Smooth muscle cell (in vitro differentiated cells): ENCODE measurements at regions not wholly inside any gene's neighbourhood (a gene's known extent, or its start where the extent isn't known, plus 50 kb on each side); places are given as distances from the start of the nearest gene placed in this dataset.

Experiments
- DNase-seq: peaks from one replicate; lab custom pipeline; 2025; ENCODE audit not compliant: unreplicated experiment; lab: John Stamatoyannopoulos, UW
- H2AFZ ChIP-seq: fragments of 200-600 bp; sonication (generic); 2 replicates; pipeline ENCODE4 v1.6.0; 2016; ENCODE audit warnings: antibody characterized with exemption, low read depth, mild to moderate bottlenecking
- H3F3A ChIP-seq: fragments of 200-600 bp; sonication (generic); 2 replicates; pipeline ENCODE4 v1.6.0; 2017; ENCODE audit warnings: antibody characterized with exemption, low read depth
- H3K27ac ChIP-seq: fragments of 200-600 bp; sonication (generic); 2 replicates; pipeline ENCODE4 v1.5.1; 2016; ENCODE audit warnings: low read depth, mild to moderate bottlenecking
- H3K27me3 ChIP-seq: fragments of 200-600 bp; sonication (generic); 2 replicates; pipeline ENCODE4 v1.6.1; 2016; ENCODE audit warnings: low read depth, mild to moderate bottlenecking
- H3K36me3 ChIP-seq: fragments of 200-600 bp; sonication (generic); 2 replicates; pipeline ENCODE4 v1.5.1; 2016; ENCODE audit warnings: low read depth
- H3K4me1 ChIP-seq: fragments of 200-600 bp; sonication (generic); 2 replicates; pipeline ENCODE4 v1.5.1; 2016; ENCODE audit warnings: low read depth
- H3K4me2 ChIP-seq: fragments of 200-600 bp; sonication (generic); 2 replicates; pipeline ENCODE4 v1.6.0; 2016; ENCODE audit warnings: mild to moderate bottlenecking
- H3K4me3 ChIP-seq: fragments of 200-600 bp; sonication (generic); 2 replicates; pipeline ENCODE4 v1.5.1; 2016; ENCODE audit warnings: mild to moderate bottlenecking
- H3K79me2 ChIP-seq: fragments of 200-600 bp; sonication (generic); 2 replicates; pipeline ENCODE4 v1.6.0; 2016; ENCODE audit warnings: low read depth, mild to moderate bottlenecking
- H3K9ac ChIP-seq: fragments of 200-600 bp; sonication (generic); 2 replicates; pipeline ENCODE4 v1.6.0; 2016; ENCODE audit warnings: low read depth
- H3K9me3 ChIP-seq: fragments of 200-600 bp; sonication (generic); replicated peaks from 2 replicates; pipeline ENCODE4 v1.5.1; 2016; ENCODE audit warnings: low read depth
- H4K20me1 ChIP-seq: fragments of 200-600 bp; sonication (generic); 2 replicates; pipeline ENCODE4 v1.6.0; 2016; ENCODE audit warnings: low read depth
- CTCF ChIP-seq: fragments of 200-600 bp; sonication (generic); IDR thresholded peaks from 2 replicates; pipeline ENCODE4 v1.5.1; 2017; ENCODE audit warnings: borderline replicate concordance, mild to moderate bottlenecking, antibody characterized with exemption; ENCODE audit not compliant: insufficient read depth, poor library complexity, severe bottlenecking
- WGBS: methylation state at CpG from one replicate; pipeline ENCODE4 v1.1.7; 2016; ENCODE audit warnings: low lambda C conversion rate; 5-methylcytosine and 5-hydroxymethylcytosine counted together

- TF ChIP-seq CTCF: no peak
- Histone ChIP-seq H3K4me1 (no peaks in the 10 kb centered on the region), H3K9ac (no peak overlapping the region), H3F3A (no peaks in the 10 kb centered on the region), H3K9me3 (no peaks in the 10 kb centered on the region), H4K20me1 (no peaks in the 10 kb centered on the region), H3K4me2 (no peak overlapping the region), H3K27ac (no peak overlapping the region), H3K4me3 (no peak overlapping the region), H3K79me2 (no peaks in the 10 kb centered on the region), H3K27me3 (no peaks in the 10 kb centered on the region), H2AFZ (no peak overlapping the region), H3K36me3 (no peaks in the 10 kb centered on the region)
- WGBS: 95% methylated on average over 3 of the region's 3 CpGs
- DNase-seq: no peak
Observed at GRCh38 chr1:208977638-208978256, 605.8 kb upstream of the CAMK1G start.

GRCh38 chr1:208979776-208980175 lies 603.7 kb upstream of the CAMK1G start:
- DNase-seq: no peak
- Histone ChIP-seq H3K9me3 (no peaks in the 10 kb centered on the region), H3K4me1 (no peaks in the 10 kb centered on the region), H3K27me3 (no peaks in the 10 kb centered on the region), H4K20me1 (no peaks in the 10 kb centered on the region), H3K9ac (no peak overlapping the region), H2AFZ (no peak overlapping the region), H3K4me3 (no peak overlapping the region), H3K4me2 (no peak overlapping the region), H3F3A (no peaks in the 10 kb centered on the region), H3K36me3 (no peaks in the 10 kb centered on the region), H3K79me2 (no peaks in the 10 kb centered on the region), H3K27ac (no peak overlapping the region)
- TF ChIP-seq CTCF: no peak
- WGBS: 75% methylated on average over 1 of the region's 1 CpG

GRCh38 chr1:208980605-208981004 lies 602.9 kb upstream of the CAMK1G start:
- no peaks in the 10 kb centered on the region for H4K20me1 ChIP-seq
- WGBS: 94% methylated on average over 1 of the region's 1 CpG
- no peaks in the 10 kb centered on the region for H3K27me3 ChIP-seq
- no peaks in the 10 kb centered on the region for H3K36me3 ChIP-seq
- H3K79me2 ChIP-seq: no peaks in the 10 kb centered on the region
- no peak overlapping the region for H2AFZ ChIP-seq
- H3K4me1 ChIP-seq: no peaks in the 10 kb centered on the region
- H3K4me2 ChIP-seq: no peak overlapping the region
- no peak overlapping the region for H3K4me3 ChIP-seq
- DNase-seq: no peak
- TF ChIP-seq CTCF: no peak
- no peaks in the 10 kb centered on the region for H3F3A ChIP-seq
- no peak overlapping the region for H3K9ac ChIP-seq
- H3K9me3 ChIP-seq: no peaks in the 10 kb centered on the region
- no peak overlapping the region for H3K27ac ChIP-seq

GRCh38 chr1:208985231-208985630 lies 598.3 kb upstream of the CAMK1G start:
- DNase-seq: no peak
- no peaks in the 10 kb centered on the region for H3K9me3 ChIP-seq
- no peaks in the 10 kb centered on the region for H3K4me1 ChIP-seq
- H3F3A ChIP-seq: no peaks in the 10 kb centered on the region
- H3K27ac ChIP-seq: no peak overlapping the region
- no peak overlapping the region for H3K4me2 ChIP-seq
- no peaks in the 10 kb centered on the region for H3K36me3 ChIP-seq
- H3K4me3 ChIP-seq: no peak overlapping the region
- H4K20me1 ChIP-seq: no peaks in the 10 kb centered on the region
- H3K9ac ChIP-seq: no peak overlapping the region
- H2AFZ ChIP-seq: no peak overlapping the region
- 88% methylated on average over 1 of the region's 1 CpG for WGBS
- no peak for TF ChIP-seq CTCF
- H3K79me2 ChIP-seq: no peaks in the 10 kb centered on the region
- no peaks in the 10 kb centered on the region for H3K27me3 ChIP-seq
